Endodermal cell (in vitro differentiated cells): ENCODE measurements at regions not wholly inside any gene's neighbourhood (a gene's known extent, or its start where the extent isn't known, plus 50 kb on each side); places are given as distances from the start of the nearest gene placed in this dataset.

Experiments
- DNase-seq: peaks from one replicate; pipeline ENCODE4 v3.0.0-alpha.2; 2017
- H3K27ac ChIP-seq: 2 replicates; pipeline ENCODE4 v1.5.1; 2013; ENCODE audit warnings: mild to moderate bottlenecking, low read depth, low read length, moderate library complexity
- H3K27me3 ChIP-seq: 2 replicates; pipeline ENCODE4 v1.6.1; 2013; ENCODE audit warnings: mild to moderate bottlenecking, low read length, moderate library complexity; ENCODE audit not compliant: insufficient read depth, control insufficient read depth, poor library complexity, severe bottlenecking
- H3K36me3 ChIP-seq: 2 replicates; pipeline ENCODE4 v1.7.0; 2013; ENCODE audit warnings: mild to moderate bottlenecking, low read length, moderate library complexity; ENCODE audit not compliant: control insufficient read depth, insufficient read depth
- H3K4me1 ChIP-seq: one replicate; pipeline ENCODE4 v1.7.0; 2013; ENCODE audit warnings: low read length; ENCODE audit not compliant: control insufficient read depth, insufficient read depth
- H3K4me3 ChIP-seq: 2 replicates; pipeline ENCODE4 v1.5.1; 2013; ENCODE audit warnings: mild to moderate bottlenecking, low read length, moderate library complexity
- H3K9ac ChIP-seq: 2 replicates; pipeline ENCODE4 v1.6.1; 2013; ENCODE audit warnings: mild to moderate bottlenecking, low read length, moderate library complexity; ENCODE audit not compliant: poor library complexity, severe bottlenecking; ENCODE audit errors: extremely low read depth
- H3K9me3 ChIP-seq: 2 replicates; pipeline ENCODE4 v1.6.1; 2013; ENCODE audit warnings: mild to moderate bottlenecking, low read length, moderate library complexity; ENCODE audit not compliant: control insufficient read depth
- H3K27ac Mint-ChIP-seq: 2 replicates; pipeline ENCODE4 v1.8.0; 2020; ENCODE audit warnings: mixed read lengths
- H3K27me3 Mint-ChIP-seq: 2 replicates; pipeline ENCODE4 v1.8.0; 2021; ENCODE audit warnings: mild to moderate bottlenecking, mixed read lengths; ENCODE audit not compliant: insufficient read depth
- H3K36me3 Mint-ChIP-seq: 2 replicates; pipeline ENCODE4 v1.8.0; 2020; ENCODE audit warnings: low read depth, mixed read lengths
- H3K4me1 Mint-ChIP-seq: 2 replicates; pipeline ENCODE4 v1.8.0; 2020; ENCODE audit warnings: mixed read lengths
- H3K4me3 Mint-ChIP-seq: 2 replicates; pipeline ENCODE4 v1.8.0; 2020; ENCODE audit warnings: mild to moderate bottlenecking, moderate library complexity, mixed read lengths
- H3K9me3 Mint-ChIP-seq: 2 replicates; pipeline ENCODE4 v1.8.0; 2020; ENCODE audit warnings: mild to moderate bottlenecking, mixed read lengths
- CTCF ChIP-seq: fragments of 200-600 bp; sonication (generic); conservative IDR thresholded peaks from 2 replicates; pipeline ENCODE4 v1.5.0; 2021; ENCODE audit warnings: antibody characterized with exemption, mild to moderate bottlenecking
- WGBS, 2 experiments: methylation state at CpG; one replicate each; pipeline versions ENCODE4 v1.1.5 to v1.1.7; 2013; ENCODE audit warnings: missing lambda C conversion rate in 2 of 2, mixed read lengths in 1 of 2; ENCODE audit not compliant: insufficient coverage in 1 of 2, insufficient read length in 1 of 2; 5-methylcytosine and 5-hydroxymethylcytosine counted together

- TF ChIP-seq CTCF = no peak
- H3K27me3 Mint-ChIP-seq = no peaks in the 10 kb centered on the region
- Histone ChIP-seq H3K9me3 (peaks cover 6% of the 10 kb centered on the region), H3K36me3 (no peaks in the 10 kb centered on the region), H3K4me3 (no peak overlapping the region), H3K4me1 (peaks cover 5% of the 10 kb centered on the region), H3K27me3 (no peaks in the 10 kb centered on the region), H3K9ac (no peak overlapping the region), H3K27ac (no peak overlapping the region)
- no peaks in the 10 kb centered on the region for H3K36me3 Mint-ChIP-seq
- 95% methylated on average over 2 of the region's 2 CpGs; no CpG with 5 or more reads in 1 of the 2 experiments for WGBS, 2 experiments
- no peak for DNase-seq
- H3K9me3 Mint-ChIP-seq = peaks cover 6% of the 10 kb centered on the region
- peak overlapping the region; percentile 20 for H3K27ac Mint-ChIP-seq
- H3K4me3 Mint-ChIP-seq = no peak overlapping the region
- H3K4me1 Mint-ChIP-seq = peaks cover 2% of the 10 kb centered on the region
These were observed 594.8 kb upstream of the ARID1B start for GRCh38 chr6:156182356-156182755.

GRCh38 chr6:156181506-156181905 lies 595.7 kb upstream of the ARID1B start:
- DNase-seq = no peak
- no peak for TF ChIP-seq CTCF
- 91 to 100% methylated on average over 4 to 6 of the region's 6 CpGs for WGBS, 2 experiments
- Mint-ChIP-seq H3K27me3 (no peaks in the 10 kb centered on the region), H3K4me3 (no peak overlapping the region), H3K4me1 (peaks cover 3% of the 10 kb centered on the region), H3K36me3 (no peaks in the 10 kb centered on the region), H3K27ac (no peak overlapping the region), H3K9me3 (peaks cover 8% of the 10 kb centered on the region)
- no peak overlapping the region for H3K27ac ChIP-seq
- peaks cover 6% of the 10 kb centered on the region for H3K9me3 ChIP-seq
- peaks cover 5% of the 10 kb centered on the region for H3K4me1 ChIP-seq
- no peaks in the 10 kb centered on the region for H3K36me3 ChIP-seq
- no peak overlapping the region for H3K9ac ChIP-seq
- H3K27me3 ChIP-seq = no peaks in the 10 kb centered on the region
- no peak overlapping the region for H3K4me3 ChIP-seq

GRCh38 chr6:156175971-156176421 lies 601.2 kb upstream of the ARID1B start:
- peak; percentile 72 for TF ChIP-seq CTCF
- H3K9ac ChIP-seq = no peak overlapping the region
- H3K27ac ChIP-seq = no peak overlapping the region
- no peaks in the 10 kb centered on the region for H3K36me3 ChIP-seq
- Mint-ChIP-seq H3K27ac (peak overlapping the region; percentile 68), H3K4me1 (peaks cover 12% of the 10 kb centered on the region), H3K36me3 (no peaks in the 10 kb centered on the region), H3K4me3 (no peak overlapping the region), H3K9me3 (peaks cover 8% of the 10 kb centered on the region), H3K27me3 (no peaks in the 10 kb centered on the region)
- peaks cover 6% of the 10 kb centered on the region for H3K9me3 ChIP-seq
- 52 to 62% methylated on average over 9 to 12 of the region's 12 CpGs for WGBS, 2 experiments
- peaks cover 5% of the 10 kb centered on the region for H3K4me1 ChIP-seq
- no peak overlapping the region for H3K4me3 ChIP-seq
- no peaks in the 10 kb centered on the region for H3K27me3 ChIP-seq
- peak; percentile 84 for DNase-seq
